ENCODE measurements at regions not wholly inside any gene's neighbourhood (a gene's known extent, or its start where the extent isn't known, plus 50 kb on each side); places are given as distances from the start of the nearest gene placed in this dataset.
A peak's percentile ranks its signal among the peaks of the same experiment; 100 is the strongest.
"Not testable (repeated sequence)": the region's sequence is repeated elsewhere in the genome, so short reads cannot be mapped to it uniquely, and the experiment has no call there.

GRCh38 chr5:125251703-125252102, 505.3 kb upstream of the ZNF608 start:
- Histone ChIP-seq H3K36me3 (ENCODE audit: control insufficient read depth in 3 of 3, insufficient read depth in 3 of 3, low read length in 3 of 3) (no peaks in the 10 kb centered on the region), H3K9me3 (ENCODE audit: control insufficient read depth in 3 of 3, low read length in 3 of 3) (no peaks in the 10 kb centered on the region), H3K27me3 (ENCODE audit: control insufficient read depth in 3 of 3, insufficient read depth in 3 of 3, low read length in 3 of 3) (no peaks in the 10 kb centered on the region)

GRCh38 chr5:125253634-125254033, 507.2 kb upstream of the ZNF608 start:
- not testable (repeated sequence) for H3K27ac ChIP-seq (ENCODE audit: low read depth, low read length); H3K27me3 ChIP-seq (ENCODE audit: control insufficient read depth in 3 of 3, insufficient read depth in 3 of 3, low read length in 3 of 3); H3K4me1 ChIP-seq (ENCODE audit: control insufficient read depth in 3 of 3, insufficient read depth in 3 of 3, low read length in 3 of 3); H3K36me3 ChIP-seq (ENCODE audit: control insufficient read depth in 3 of 3, insufficient read depth in 3 of 3, low read length in 3 of 3); H3K9ac ChIP-seq (ENCODE audit: low read depth in 1 of 3, low read length in 3 of 3); H3K4me3 ChIP-seq (ENCODE audit: low read length in 3 of 3); H3K9me3 ChIP-seq (ENCODE audit: control insufficient read depth in 3 of 3, low read length in 3 of 3)

More at GRCh38 chr5:125251703-125252102, 505.3 kb upstream of the ZNF608 start:
- no peaks in the 10 kb centered on the region for H3K4me1 ChIP-seq (ENCODE audit: control insufficient read depth in 3 of 3, insufficient read depth in 3 of 3, low read length in 3 of 3)
- H3K9ac ChIP-seq (ENCODE audit: low read depth in 1 of 3, low read length in 3 of 3) = no peak overlapping the region
- no peak overlapping the region for H3K27ac ChIP-seq (ENCODE audit: low read depth, low read length)
- no peak overlapping the region for H3K4me3 ChIP-seq (ENCODE audit: low read length in 3 of 3)

- Histone ChIP-seq H3K27ac (ENCODE audit: low read depth, low read length) (no peak overlapping the region), H3K4me3 (ENCODE audit: low read length in 3 of 3) (no peak overlapping the region), H3K4me1 (ENCODE audit: control insufficient read depth in 3 of 3, insufficient read depth in 3 of 3, low read length in 3 of 3) (peaks cover 0 to 5% (median 0%) of the 10 kb centered on the region in 3 donors), H3K36me3 (ENCODE audit: control insufficient read depth in 3 of 3, insufficient read depth in 3 of 3, low read length in 3 of 3) (no peaks in the 10 kb centered on the region), H3K9ac (ENCODE audit: low read depth in 1 of 3, low read length in 3 of 3) (no peak overlapping the region), H3K27me3 (ENCODE audit: control insufficient read depth in 3 of 3, insufficient read depth in 3 of 3, low read length in 3 of 3) (no peaks in the 10 kb centered on the region), H3K9me3 (ENCODE audit: control insufficient read depth in 3 of 3, low read length in 3 of 3) (no peaks in the 10 kb centered on the region)
Observed at GRCh38 chr5:125254267-125254666, 507.8 kb upstream of the ZNF608 start.

GRCh38 chr5:125256296-125256695, 509.9 kb upstream of the ZNF608 start:
- Histone ChIP-seq H3K27me3 (ENCODE audit: control insufficient read depth in 3 of 3, insufficient read depth in 3 of 3, low read length in 3 of 3) (no peaks in the 10 kb centered on the region), H3K9ac (ENCODE audit: low read depth in 1 of 3, low read length in 3 of 3) (peak overlapping the region in 1 of 3 donors; percentile 63), H3K4me1 (ENCODE audit: control insufficient read depth in 3 of 3, insufficient read depth in 3 of 3, low read length in 3 of 3) (peaks cover 0 to 5% (median 0%) of the 10 kb centered on the region in 3 donors), H3K36me3 (ENCODE audit: control insufficient read depth in 3 of 3, insufficient read depth in 3 of 3, low read length in 3 of 3) (no peaks in the 10 kb centered on the region), H3K27ac (ENCODE audit: low read depth, low read length) (peak overlapping the region; percentile 85), H3K9me3 (ENCODE audit: control insufficient read depth in 3 of 3, low read length in 3 of 3) (no peaks in the 10 kb centered on the region), H3K4me3 (ENCODE audit: low read length in 3 of 3) (peak overlapping the region in 2 of 3 donors; percentile 25 to 27)

- H3K27me3 ChIP-seq (ENCODE audit: control insufficient read depth in 3 of 3, insufficient read depth in 3 of 3, low read length in 3 of 3) = no peaks in the 10 kb centered on the region
- H3K27ac ChIP-seq (ENCODE audit: low read depth, low read length) = peak overlapping the region; percentile 85
- no peaks in the 10 kb centered on the region for H3K36me3 ChIP-seq (ENCODE audit: control insufficient read depth in 3 of 3, insufficient read depth in 3 of 3, low read length in 3 of 3)
- H3K9ac ChIP-seq (ENCODE audit: low read depth in 1 of 3, low read length in 3 of 3) = peak overlapping the region; percentile 63 to 70 (median 67)
- no peaks in the 10 kb centered on the region for H3K9me3 ChIP-seq (ENCODE audit: control insufficient read depth in 3 of 3, low read length in 3 of 3)
- peak overlapping the region in 2 of 3 donors; percentile 28 to 49 for H3K4me3 ChIP-seq (ENCODE audit: low read length in 3 of 3)
- H3K4me1 ChIP-seq (ENCODE audit: control insufficient read depth in 3 of 3, insufficient read depth in 3 of 3, low read length in 3 of 3) = peaks cover 0 to 5% (median 0%) of the 10 kb centered on the region in 3 donors
Observed at GRCh38 chr5:125257057-125257972, 510.9 kb upstream of the ZNF608 start.

- Histone ChIP-seq H3K36me3 (ENCODE audit: control insufficient read depth in 3 of 3, insufficient read depth in 3 of 3, low read length in 3 of 3) (no peaks in the 10 kb centered on the region), H3K27ac (ENCODE audit: low read depth, low read length) (peak overlapping the region; percentile 85), H3K4me3 (ENCODE audit: low read length in 3 of 3) (no peak overlapping the region), H3K9ac (ENCODE audit: low read depth in 1 of 3, low read length in 3 of 3) (peak overlapping the region in 2 of 3 donors; percentile 34 to 63), H3K4me1 (ENCODE audit: control insufficient read depth in 3 of 3, insufficient read depth in 3 of 3, low read length in 3 of 3) (peaks cover 0 to 5% (median 0%) of the 10 kb centered on the region in 3 donors), H3K27me3 (ENCODE audit: control insufficient read depth in 3 of 3, insufficient read depth in 3 of 3, low read length in 3 of 3) (no peaks in the 10 kb centered on the region), H3K9me3 (ENCODE audit: control insufficient read depth in 3 of 3, low read length in 3 of 3) (no peaks in the 10 kb centered on the region)
Observed at GRCh38 chr5:125257997-125258396, 511.6 kb upstream of the ZNF608 start.

- no peaks in the 10 kb centered on the region for H3K9me3 ChIP-seq (ENCODE audit: control insufficient read depth in 3 of 3, low read length in 3 of 3)
- no peak overlapping the region for H3K4me3 ChIP-seq (ENCODE audit: low read length in 3 of 3)
- H3K27ac ChIP-seq (ENCODE audit: low read depth, low read length) = no peak overlapping the region
- no peak overlapping the region for H3K9ac ChIP-seq (ENCODE audit: low read depth in 1 of 3, low read length in 3 of 3)
- H3K27me3 ChIP-seq (ENCODE audit: control insufficient read depth in 3 of 3, insufficient read depth in 3 of 3, low read length in 3 of 3) = no peaks in the 10 kb centered on the region
- no peaks in the 10 kb centered on the region for H3K36me3 ChIP-seq (ENCODE audit: control insufficient read depth in 3 of 3, insufficient read depth in 3 of 3, low read length in 3 of 3)
- peaks cover 0 to 5% (median 0%) of the 10 kb centered on the region in 3 donors for H3K4me1 ChIP-seq (ENCODE audit: control insufficient read depth in 3 of 3, insufficient read depth in 3 of 3, low read length in 3 of 3)
Observed at GRCh38 chr5:125258615-125259014, 512.2 kb upstream of the ZNF608 start.

- H3K27ac ChIP-seq (ENCODE audit: low read depth, low read length) = no peak overlapping the region
- peaks cover 0 to 5% (median 0%) of the 10 kb centered on the region in 3 donors for H3K4me1 ChIP-seq (ENCODE audit: control insufficient read depth in 3 of 3, insufficient read depth in 3 of 3, low read length in 3 of 3)
- no peaks in the 10 kb centered on the region for H3K9me3 ChIP-seq (ENCODE audit: control insufficient read depth in 3 of 3, low read length in 3 of 3)
- no peak overlapping the region for H3K4me3 ChIP-seq (ENCODE audit: low read length in 3 of 3)
- H3K36me3 ChIP-seq (ENCODE audit: control insufficient read depth in 3 of 3, insufficient read depth in 3 of 3, low read length in 3 of 3) = no peaks in the 10 kb centered on the region
- no peak overlapping the region for H3K9ac ChIP-seq (ENCODE audit: low read depth in 1 of 3, low read length in 3 of 3)
- no peaks in the 10 kb centered on the region for H3K27me3 ChIP-seq (ENCODE audit: control insufficient read depth in 3 of 3, insufficient read depth in 3 of 3, low read length in 3 of 3)
Observed at GRCh38 chr5:125261505-125262250, 515.2 kb upstream of the ZNF608 start.

- Histone ChIP-seq H3K9me3 (ENCODE audit: control insufficient read depth in 3 of 3, low read length in 3 of 3) (no peaks in the 10 kb centered on the region), H3K27ac (ENCODE audit: low read depth, low read length) (no peak overlapping the region), H3K9ac (ENCODE audit: low read depth in 1 of 3, low read length in 3 of 3) (no peak overlapping the region)
Observed at GRCh38 chr5:125262782-125263181, 516.3 kb upstream of the ZNF608 start.

GRCh38 chr5:125263356-125263755, 516.9 kb upstream of the ZNF608 start:
- H3K27me3 ChIP-seq (ENCODE audit: control insufficient read depth in 3 of 3, insufficient read depth in 3 of 3, low read length in 3 of 3) = no peaks in the 10 kb centered on the region
- H3K27ac ChIP-seq (ENCODE audit: low read depth, low read length) = no peak overlapping the region
- no peak overlapping the region for H3K4me3 ChIP-seq (ENCODE audit: low read length in 3 of 3)
- H3K9me3 ChIP-seq (ENCODE audit: control insufficient read depth in 3 of 3, low read length in 3 of 3) = no peaks in the 10 kb centered on the region
- no peaks in the 10 kb centered on the region for H3K4me1 ChIP-seq (ENCODE audit: control insufficient read depth in 3 of 3, insufficient read depth in 3 of 3, low read length in 3 of 3)
- no peak overlapping the region for H3K9ac ChIP-seq (ENCODE audit: low read depth in 1 of 3, low read length in 3 of 3)
- no peaks in the 10 kb centered on the region for H3K36me3 ChIP-seq (ENCODE audit: control insufficient read depth in 3 of 3, insufficient read depth in 3 of 3, low read length in 3 of 3)

More at GRCh38 chr5:125262782-125263181, 516.3 kb upstream of the ZNF608 start:
- H3K4me1 ChIP-seq (ENCODE audit: control insufficient read depth in 3 of 3, insufficient read depth in 3 of 3, low read length in 3 of 3) = peaks cover 0 to 5% (median 0%) of the 10 kb centered on the region in 3 donors
- H3K27me3 ChIP-seq (ENCODE audit: control insufficient read depth in 3 of 3, insufficient read depth in 3 of 3, low read length in 3 of 3) = no peaks in the 10 kb centered on the region
- H3K4me3 ChIP-seq (ENCODE audit: low read length in 3 of 3) = no peak overlapping the region
- H3K36me3 ChIP-seq (ENCODE audit: control insufficient read depth in 3 of 3, insufficient read depth in 3 of 3, low read length in 3 of 3) = no peaks in the 10 kb centered on the region
